CD4-positive, alpha-beta T cell treated with Interleukin-4 for 4 hours (primary cell): ENCODE measurements at regions not wholly inside any gene's neighbourhood (a gene's known extent, or its start where the extent isn't known, plus 50 kb on each side); places are given as distances from the start of the nearest gene placed in this dataset.
A peak's percentile ranks its signal among the peaks of the same experiment; 100 is the strongest.
"Not testable (repeated sequence)": the region's sequence is repeated elsewhere in the genome, so short reads cannot be mapped to it uniquely, and the experiment has no call there.

Source experiments
- DNase-seq: peaks from one replicate; pipeline ENCODE4 v3.0.0-alpha.2; 2020

DNA sequence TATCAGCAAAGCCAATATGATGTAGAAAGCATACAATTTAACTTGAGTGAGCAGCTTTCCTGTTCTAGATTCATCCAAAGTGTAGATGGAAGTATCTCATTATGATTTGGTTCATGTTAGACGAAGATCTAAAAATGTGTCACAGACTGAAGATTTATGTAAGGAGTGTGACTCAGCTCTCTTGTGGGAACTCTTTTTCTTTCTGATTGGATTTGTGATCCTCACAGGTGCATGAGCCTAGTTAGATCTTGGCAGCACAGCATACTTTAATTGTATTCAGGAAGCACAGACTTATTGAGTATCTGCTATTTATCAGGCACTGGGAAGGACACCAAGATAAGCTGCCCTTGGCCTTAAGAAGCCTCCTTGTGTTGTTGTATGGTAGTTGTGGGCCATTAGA is 147.1 kb downstream of the C11orf91 start:
- DNase-seq, result no peak

DNA sequence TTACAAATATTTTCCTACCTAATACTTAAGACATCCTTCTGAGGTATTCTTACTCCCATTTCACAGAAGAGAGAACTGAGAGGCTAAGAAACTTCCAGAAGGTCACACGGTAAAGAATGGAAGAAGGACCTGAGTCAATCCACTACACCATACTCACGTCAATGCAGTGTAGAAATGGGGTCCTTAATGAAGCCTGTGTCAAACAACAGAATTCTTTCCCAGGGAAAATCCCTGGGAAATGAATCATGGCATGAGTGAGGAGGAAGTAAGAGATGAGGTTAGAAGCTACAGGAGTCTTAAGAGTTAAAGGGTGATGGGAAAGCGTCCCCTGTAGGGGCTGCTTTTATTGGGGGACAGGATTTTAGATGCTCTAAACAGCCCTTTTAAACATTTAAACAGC is 147.9 kb downstream of the C11orf91 start:
- no peak for DNase-seq

DNA sequence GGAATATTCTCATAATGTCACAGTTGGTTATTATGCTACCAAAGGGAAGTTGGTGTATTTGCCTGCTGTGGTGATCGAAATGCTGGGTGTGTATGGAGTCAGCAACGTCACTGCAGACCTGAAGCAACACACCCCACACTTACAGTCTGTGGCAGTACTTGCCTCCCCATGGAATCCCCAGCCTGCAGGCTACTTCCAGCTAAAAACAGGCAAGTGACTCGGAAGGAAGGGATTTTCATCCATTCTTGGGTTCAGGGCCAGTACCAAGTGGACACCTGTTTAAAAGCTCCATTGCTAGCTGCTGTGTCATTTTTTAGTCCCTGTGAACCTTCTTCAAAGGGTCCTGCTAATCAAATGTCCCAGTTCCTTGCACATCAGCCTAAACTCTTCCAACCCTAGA is 149.6 kb downstream of the C11orf91 start:
- no peak for DNase-seq

DNA sequence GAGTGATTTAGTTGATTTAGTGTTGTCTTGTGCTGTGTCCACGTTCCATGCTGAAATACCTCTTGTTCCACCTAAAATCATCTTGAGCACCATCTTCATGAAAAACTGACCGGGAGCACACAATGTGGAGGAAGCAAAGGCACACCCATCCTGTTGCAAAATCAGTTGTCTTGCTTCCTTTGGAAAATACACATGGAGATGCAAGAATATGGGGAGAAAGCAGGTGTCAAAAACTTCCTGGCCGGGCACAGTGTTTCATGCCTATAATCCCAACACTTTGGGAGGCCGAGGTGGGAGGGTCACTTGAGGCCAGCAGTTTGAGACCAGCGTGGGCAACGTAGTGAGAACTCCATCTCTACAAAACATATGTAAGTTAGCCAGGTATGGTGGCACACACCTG is 151.1 kb downstream of the C11orf91 start:
- no peak for DNase-seq

DNA sequence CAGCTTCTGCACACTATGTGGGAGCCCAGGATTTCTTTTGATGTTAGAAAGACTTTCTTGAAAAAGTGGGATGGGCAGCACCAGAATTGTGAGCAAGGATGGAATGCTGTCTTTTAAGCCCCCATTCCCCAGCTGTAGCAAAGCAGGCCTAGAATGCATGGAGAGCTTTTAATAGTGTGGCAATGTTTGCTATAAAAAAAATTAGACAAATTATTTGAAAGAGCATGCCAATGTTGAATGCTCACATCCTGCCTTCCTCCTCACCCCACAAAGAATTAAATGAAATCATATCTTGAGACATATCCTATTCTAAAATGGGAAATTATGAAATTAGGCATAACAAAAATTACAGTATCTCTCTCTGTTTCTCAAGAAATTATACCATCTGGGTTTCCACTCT is 154.7 kb downstream of the C11orf91 start:
- no peak for DNase-seq

DNA sequence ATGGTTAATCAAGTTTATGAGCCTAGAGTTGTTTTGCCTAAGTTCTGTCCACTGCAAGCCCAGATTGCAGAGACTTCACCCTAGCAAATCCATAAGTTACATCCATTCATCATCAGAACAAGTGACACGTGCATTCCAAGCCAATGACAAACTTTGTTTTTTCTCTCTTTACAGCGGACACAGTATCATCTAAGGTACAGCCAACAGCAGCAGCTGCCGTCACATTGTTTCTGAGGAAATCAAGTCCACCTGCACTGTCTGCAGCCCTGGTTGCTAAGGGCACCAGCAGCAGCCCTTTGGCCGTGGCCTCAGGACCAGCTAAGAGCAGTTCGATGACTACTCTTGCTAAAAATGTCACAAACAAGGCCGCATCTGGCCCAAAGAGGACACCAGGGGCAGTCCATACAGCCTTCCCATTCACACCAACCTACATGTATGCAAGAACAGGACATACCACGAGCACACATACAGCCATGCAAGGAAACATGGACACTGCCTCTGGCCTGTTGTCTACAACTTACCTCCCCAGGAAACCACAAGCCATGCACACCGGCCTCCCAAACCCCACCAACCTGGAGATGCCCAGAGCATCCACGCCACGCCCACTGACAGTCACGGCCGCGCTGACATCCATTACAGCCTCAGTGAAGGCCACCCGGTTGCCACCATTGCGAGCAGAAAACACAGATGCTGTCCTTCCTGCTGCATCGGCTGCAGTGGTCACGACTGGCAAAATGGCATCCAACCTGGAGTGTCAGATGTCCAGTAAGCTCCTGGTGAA is 155.8 kb downstream of the C11orf91 start:
- DNase-seq, result no peak

DNA sequence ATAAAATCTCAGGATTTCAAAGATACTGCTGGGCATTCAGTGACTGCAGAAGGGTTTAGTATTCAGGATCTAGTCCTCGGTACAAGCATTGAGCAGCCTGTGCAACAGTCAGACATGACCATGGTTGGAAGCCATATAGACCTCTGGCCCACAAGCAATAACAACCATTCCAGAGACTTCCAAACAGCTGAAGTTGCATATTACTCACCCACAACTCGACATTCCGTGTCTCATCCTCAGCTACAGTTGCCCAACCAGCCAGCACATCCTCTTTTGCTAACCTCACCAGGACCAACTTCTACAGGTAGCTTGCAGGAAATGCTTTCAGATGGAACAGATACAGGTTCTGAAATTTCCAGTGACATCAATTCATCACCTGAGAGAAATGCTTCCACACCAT is 156.8 kb downstream of the C11orf91 start:
- no peak for DNase-seq

DNA sequence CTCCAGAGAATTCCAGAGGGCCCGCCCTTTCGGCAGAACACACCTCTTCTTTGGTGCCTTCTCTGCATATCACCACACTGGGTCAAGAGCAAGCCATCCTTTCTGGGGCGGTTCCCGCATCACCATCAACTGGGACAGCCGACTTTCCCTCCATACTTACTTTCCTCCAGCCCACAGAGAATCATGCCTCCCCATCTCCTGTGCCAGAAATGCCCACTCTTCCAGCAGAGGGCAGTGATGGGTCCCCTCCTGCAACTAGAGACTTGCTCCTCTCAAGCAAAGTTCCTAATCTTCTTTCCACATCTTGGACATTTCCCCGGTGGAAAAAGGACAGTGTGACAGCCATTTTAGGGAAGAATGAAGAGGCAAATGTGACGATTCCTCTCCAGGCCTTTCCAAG is 157.7 kb downstream of the C11orf91 start:
- DNase-seq, result peak; percentile 14

DNA sequence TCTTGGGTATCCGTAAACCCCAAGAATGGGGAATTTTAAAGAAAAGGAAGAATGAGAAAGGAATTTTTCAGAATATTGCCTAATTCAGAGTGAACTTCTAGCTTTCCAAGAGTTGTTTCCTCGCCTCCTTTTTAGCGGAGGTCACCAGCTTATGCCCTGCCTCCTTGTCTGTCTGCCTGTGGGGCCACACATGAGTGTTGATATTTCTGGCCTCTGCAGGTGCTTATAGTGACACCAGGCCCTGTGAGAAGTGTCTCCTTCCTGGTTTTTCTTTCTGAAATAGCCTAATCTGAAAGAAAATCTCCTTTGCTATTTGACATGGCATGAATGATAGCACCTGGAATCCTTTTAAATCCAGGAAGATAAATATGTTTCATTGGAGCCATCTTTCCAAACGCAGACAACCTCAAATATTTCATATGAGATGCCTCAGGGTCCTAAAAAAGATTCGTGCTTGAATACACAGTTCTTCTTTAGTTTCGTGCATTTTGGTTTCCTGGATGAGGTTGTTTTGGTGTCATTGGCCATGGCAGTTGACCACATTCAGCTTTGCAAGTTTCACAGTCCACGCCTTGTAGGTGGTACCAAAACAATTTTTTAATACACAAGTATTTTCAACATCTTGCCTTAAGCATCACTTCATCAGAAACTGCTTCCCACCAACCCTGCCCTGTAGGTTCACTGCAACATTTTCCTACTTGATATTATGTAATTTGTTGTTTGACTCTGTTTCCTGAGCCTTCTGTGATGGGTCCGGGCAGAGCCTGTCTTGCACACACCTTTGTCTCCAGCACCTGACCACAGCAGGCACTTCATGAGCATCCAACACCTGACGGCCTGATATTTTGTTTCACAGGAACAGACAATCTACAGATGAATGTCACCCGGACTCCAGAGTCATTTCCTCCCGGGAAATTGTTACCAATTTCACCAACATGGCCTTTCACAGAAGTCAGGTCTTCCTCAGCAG is 159.4 kb downstream of the C11orf91 start:
- DNase-seq, result no peak

DNA sequence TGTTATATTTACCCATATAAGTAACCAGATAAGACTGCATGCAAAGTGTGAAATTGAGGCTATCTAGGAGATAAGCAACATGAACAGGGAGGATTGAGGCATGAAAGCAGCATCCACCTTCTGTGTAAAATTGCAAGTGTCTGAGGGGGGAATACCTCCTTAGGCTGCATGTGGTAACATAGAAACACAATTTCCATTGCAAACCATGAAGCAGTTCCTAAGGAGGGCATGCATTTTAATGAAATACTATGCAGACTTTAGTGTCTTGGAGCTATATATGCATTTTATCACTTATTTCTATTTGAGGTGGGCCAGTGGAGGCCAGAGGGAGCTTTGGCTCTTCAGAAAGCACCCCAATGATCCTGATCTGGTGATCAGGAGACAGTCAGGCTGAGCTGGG is 160.2 kb downstream of the C11orf91 start:
- no peak for DNase-seq

DNA sequence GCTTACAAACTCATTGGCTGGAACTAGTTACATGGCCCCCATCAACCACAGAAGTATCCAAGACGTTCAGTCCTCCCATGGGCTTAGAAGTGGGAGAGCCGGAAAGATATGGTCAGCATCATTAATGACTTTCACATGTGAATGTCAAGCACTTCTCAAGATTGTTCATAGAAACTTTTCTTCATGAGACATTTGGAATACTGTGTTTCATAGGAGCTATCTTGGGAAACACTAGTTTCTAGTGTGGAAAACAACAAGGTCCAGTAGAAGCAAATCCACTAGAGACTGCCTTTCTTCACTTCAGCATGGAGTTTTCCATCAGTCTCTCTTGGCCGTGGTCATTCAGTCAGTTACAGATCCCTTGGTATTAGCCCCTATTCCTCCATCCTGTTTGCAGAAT is 160.9 kb downstream of the C11orf91 start:
- no peak for DNase-seq

DNA sequence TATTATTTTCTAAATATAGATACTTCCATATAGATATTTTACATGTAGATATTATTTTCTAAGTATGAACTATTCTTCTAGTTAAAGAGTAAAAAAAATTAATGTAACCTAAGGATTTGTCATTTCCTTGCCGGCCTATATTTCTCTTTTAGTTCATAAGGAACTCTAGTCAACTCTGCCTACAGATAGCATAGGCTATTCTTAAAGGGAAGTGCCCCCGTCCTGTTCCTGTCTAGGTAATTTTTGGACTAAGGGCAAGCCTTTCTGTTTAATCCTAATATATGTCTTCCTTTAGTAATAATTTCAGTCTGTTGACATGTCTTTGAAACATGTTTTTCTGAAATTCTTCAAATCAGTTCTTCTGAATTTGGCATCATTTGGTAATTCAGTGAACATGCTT is 161.9 kb downstream of the C11orf91 start:
- DNase-seq, result no peak

DNA sequence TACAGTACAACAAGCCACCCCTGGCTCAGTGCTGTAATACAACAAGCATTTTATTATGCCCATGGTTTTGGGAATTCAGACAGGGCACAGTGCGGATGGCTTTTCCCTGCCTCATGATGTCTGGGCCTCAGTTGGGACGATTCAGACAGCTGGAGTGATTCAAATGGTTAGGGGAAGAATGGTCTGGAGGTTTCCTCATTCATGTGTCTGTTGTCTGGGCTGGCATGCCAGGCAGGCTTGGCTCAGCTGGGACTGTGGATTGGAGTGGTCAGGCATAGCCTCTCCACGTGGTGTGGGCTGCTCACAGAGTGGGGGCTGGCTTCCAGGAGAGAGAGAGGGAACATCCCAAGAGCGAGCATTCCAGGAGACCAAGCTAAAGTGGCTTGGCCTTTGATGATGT is 164.4 kb downstream of the C11orf91 start:
- no peak for DNase-seq

DNA sequence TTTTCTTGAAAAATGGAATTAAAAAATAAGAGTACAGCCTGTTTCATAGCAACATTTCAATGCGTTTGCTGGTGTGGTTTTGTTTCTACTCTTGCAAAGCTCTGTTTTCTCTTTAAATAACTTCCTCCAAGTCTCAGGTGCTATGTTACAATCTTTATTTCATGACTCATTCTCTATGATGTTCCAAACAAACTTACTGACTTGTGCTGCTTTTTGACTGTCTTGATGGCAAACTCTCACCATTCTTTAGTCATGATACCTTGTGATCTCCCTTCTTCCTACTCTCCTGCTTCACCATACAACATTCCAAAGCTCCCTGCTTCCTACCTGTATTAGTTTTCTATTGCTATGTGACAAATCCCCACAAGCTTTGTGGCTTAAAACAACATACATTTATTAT is 166.1 kb downstream of the C11orf91 start:
- no peak for DNase-seq

DNA sequence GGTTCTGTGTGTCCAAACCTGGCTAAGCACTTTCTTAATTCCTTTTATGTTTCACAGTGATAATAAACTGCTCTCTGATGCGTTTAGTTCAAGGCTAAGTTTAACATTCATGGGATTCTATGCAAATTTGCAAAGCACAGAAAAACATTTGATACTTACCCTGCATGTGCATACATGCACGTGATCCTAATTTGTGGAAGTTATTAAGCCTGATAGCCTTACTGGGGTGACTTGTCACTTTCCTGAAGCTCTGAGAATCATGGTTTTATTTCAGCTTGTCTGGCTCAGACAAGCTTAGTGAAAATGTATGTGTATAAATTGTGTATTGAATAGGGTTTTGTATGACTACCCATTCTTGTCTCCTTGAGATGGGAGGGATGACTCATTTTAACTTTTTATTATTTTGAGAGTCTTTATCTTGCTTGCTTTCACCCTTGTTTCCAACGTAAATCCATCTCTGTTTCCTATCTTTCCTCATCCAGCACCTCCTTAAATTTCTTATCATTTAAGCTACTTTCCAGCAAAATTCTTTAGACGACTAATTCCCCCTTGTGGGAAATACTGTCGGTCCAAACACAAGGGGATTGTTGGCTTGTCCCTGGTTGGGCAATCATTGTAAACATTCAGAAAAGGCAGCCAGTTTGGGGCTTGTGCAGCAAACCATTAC is 167.1 kb downstream of the C11orf91 start:
- DNase-seq, result no peak

DNA sequence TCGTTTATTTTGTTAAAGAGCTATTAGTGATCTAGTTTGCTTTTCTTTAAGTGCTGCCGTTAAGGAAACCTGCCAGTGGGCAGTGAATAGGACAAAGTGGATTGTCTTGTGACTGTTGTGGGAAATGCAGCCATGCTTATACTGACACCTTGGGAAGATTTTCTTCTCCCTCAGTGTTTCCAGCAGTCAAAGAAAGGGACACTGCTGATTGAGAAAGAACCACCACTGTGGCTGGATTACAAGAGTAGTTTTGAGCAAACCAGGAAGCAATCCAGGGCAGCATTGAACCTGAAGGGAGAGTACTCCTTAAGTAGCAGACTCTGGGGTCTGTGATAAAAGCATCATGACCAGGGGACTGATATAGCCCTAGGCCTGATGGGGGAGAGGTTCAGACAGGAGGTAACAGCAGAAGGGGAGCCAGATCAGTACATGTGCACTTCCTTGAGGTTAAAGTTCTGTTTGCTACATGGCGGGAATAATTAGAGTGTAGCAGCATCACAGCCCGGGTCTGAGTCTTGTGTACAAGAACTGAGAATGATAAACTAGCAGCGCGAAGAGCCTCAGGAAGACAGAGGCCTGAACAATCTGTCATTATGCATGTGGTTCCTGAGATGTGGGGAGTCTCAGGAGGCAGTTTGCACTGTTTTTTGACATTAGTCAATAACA is 167.8 kb downstream of the C11orf91 start:
- no peak for DNase-seq

DNA sequence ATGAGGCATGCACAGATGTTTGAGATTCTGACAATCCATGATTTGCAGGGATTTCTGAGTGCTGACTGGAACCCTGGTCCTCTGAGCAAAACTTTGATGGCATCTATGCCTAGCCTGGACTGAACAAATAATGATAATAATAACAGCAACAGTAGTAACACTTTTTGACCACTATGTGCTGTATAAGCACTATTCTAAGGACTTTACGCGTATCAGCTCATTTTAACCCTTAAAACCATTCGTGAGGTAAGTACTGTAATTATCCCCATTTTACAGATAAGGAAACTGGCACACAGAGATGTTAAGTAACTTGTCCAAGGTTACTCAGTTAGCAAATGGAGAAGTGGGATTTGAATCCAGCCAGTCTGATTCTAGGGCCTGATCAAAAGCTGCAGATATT is 168.4 kb downstream of the C11orf91 start:
- DNase-seq, result no peak

DNA sequence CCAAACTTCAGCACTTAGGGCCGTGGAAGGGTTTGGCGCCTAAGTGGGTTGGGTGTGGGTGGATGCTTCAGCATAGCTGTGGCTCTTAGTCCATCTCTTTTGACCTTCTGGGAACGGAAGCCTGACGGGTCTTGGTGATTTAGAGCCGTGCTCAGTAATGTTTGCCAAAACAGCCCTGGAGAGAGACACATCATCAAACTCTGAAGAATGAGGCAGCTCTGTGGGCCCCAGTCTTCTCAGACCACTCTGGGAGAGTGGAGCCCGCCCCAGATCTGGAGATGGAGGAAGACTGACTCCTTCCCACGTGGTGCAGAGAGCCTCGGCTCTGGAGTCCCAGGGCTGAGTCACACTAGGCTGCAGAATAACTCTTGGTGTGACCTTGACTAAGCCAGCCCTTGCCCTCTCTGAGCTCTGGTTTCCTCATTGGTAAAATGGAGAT is 168.9 kb downstream of the C11orf91 start:
- DNase-seq, result no peak

DNA sequence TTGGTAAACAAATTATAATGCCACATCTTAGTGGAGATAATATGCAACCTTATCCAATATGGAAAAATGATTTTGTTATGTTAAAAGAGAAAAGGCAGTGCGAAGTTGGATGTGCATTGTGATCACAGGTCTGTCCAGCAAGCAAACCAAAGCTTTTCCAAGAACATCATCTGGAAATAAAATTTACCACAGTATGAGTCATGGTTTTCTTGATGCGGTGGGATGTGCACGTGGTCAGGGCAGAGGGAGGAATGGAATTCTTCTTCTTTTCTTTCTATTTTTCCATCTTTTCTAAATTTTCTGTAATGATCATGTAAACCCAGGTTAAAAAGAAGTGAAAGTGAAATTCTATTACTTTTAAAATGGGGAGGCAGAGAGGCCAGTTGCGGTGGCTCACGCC is 169.8 kb downstream of the C11orf91 start:
- DNase-seq, result no peak

DNA sequence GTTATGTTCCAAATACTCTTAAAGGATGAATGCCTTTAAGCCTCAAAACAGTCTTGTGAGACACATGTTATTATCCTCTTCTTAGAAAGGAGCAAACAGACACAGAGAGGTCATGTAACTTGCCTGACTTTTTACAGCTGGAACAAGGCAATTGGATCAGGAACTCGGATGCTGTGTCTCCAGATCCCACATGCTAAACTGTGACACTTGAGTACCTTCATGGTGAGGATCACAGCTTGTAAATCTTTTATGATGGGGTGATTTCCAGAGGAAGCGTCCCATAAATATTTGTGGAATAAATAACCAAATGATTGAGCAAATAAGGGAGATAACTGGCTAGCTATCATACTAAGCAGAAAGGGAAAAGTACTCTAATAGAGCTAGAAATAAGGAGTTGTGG is 171.2 kb downstream of the C11orf91 start:
- no peak for DNase-seq

DNA sequence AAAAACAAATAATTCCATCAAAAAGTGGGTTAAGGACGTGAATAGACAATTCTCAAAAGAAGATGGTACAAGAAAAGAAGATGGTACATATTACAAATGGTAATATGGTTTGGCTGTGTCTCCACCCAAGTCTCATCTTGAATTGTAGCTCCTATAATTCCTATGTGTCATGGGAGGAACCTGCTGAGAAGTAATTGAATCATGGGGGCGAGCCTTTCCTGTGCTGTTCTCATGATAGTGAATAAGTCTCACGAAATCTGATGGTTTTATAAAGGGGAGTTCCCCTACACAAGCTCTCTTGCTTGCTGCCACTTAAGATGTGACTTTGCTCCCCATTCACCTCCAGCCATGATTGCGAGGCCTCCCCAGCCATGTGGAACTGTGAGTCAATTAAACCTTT is 172.9 kb downstream of the C11orf91 start:
- DNase-seq, result not testable (repeated sequence)

DNA sequence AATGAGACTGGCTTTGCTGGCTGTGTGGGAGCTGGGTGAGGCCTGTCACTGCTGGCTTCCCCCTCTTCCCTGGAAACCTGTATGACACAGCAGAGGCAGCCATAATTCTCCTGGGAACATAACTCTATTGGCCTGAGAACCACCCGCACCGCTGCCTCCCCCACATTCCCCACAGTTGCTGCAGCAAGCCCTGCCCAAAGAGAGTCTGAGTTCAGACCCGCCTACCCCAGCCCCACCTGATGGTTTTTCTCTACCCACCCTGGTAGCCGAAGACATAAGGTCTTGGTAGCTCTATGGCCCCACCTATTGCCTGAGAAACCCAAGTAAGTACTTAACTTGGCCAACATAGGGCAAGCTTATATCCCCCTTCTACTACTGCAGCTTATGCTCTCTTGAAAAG is 174.8 kb downstream of the C11orf91 start:
- no peak for DNase-seq

DNA sequence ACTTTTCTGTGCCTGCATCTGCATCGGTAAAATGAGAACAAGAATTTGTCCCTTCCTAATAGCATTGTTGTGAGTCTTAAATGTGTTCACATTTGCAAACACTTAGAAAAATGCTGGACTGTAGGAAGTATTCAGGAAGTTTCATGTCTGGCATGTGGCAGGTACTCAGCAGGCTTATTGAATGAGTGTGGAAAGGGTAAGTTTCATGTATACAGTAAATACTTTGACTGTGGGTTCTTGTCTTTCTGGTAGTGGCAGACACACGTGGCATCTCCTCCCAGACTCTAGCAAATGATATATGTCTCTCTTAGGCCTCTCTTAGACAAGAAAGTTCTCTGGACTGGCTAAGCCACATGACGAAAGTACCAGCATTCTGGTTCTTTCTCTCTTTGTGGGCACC is 179.2 kb downstream of the C11orf91 start:
- no peak for DNase-seq
